GM21529 (cell line): ENCODE measurements at regions not wholly inside any gene's neighbourhood (a gene's known extent, or its start where the extent isn't known, plus 50 kb on each side); places are given as distances from the start of the nearest gene placed in this dataset.

Source experiments
- ATAC-seq: cut with Tn5 transposase; IDR thresholded peaks from one replicate; pipeline ENCODE4 v1.9.1; 2021; ENCODE audit not compliant: unreplicated experiment

GRCh38 chr20:22245139-22245538 lies 339.2 kb downstream of the FOXA2 start:
- ATAC-seq: no peak

- ATAC-seq: no peak
Observed at GRCh38 chr20:22243067-22243466, 341.3 kb downstream of the FOXA2 start.

GRCh38 chr20:22241609-22242008 lies 342.8 kb downstream of the FOXA2 start:
- ATAC-seq: no peak

- no peak for ATAC-seq
Observed at GRCh38 chr20:22232923-22233322, 351.4 kb downstream of the FOXA2 start.

GRCh38 chr20:22232473-22232872 lies 351.9 kb downstream of the FOXA2 start:
- no peak for ATAC-seq

- ATAC-seq: no peak
Observed at GRCh38 chr20:22226849-22227700, 357.3 kb downstream of the FOXA2 start.

GRCh38 chr20:22223236-22223635 lies 361.1 kb downstream of the FOXA2 start:
- ATAC-seq: no peak

- no peak for ATAC-seq
Observed at GRCh38 chr20:22217712-22218352, 366.5 kb downstream of the FOXA2 start.

- no peak for ATAC-seq
Observed at GRCh38 chr20:22216984-22217383, 367.4 kb downstream of the FOXA2 start.

GRCh38 chr20:22214296-22214695 lies 370.1 kb downstream of the FOXA2 start:
- ATAC-seq: no peak

- ATAC-seq: no peak
Observed at GRCh38 chr20:22213271-22213670, 371.1 kb downstream of the FOXA2 start.

GRCh38 chr20:22207280-22207679 lies 377.1 kb downstream of the FOXA2 start:
- no peak for ATAC-seq

GRCh38 chr20:22204801-22205200 lies 379.6 kb downstream of the FOXA2 start:
- ATAC-seq: no peak

GRCh38 chr20:22182148-22182547 lies 402.2 kb downstream of the FOXA2 start:
- ATAC-seq: no peak

GRCh38 chr20:22180244-22180643 lies 404.1 kb downstream of the FOXA2 start:
- ATAC-seq: no peak

- ATAC-seq: no peak
Observed at GRCh38 chr20:22160101-22160652, 424.2 kb downstream of the FOXA2 start.

GRCh38 chr20:22159276-22159675 lies 425.1 kb downstream of the FOXA2 start:
- ATAC-seq: no peak

GRCh38 chr20:22127587-22127986 lies 422.1 kb downstream of the PAX1 start:
- no peak for ATAC-seq

GRCh38 chr20:22106308-22106938 lies 401.0 kb downstream of the PAX1 start:
- ATAC-seq: no peak

- ATAC-seq: no peak
Observed at GRCh38 chr20:22101606-22102005, 396.1 kb downstream of the PAX1 start.

- ATAC-seq: no peak
Observed at GRCh38 chr20:22100686-22101085, 395.2 kb downstream of the PAX1 start.

GRCh38 chr20:22099348-22099747 lies 393.9 kb downstream of the PAX1 start:
- no peak for ATAC-seq
